Mammary epithelial cell (primary cell): ENCODE measurements at regions not wholly inside any gene's neighbourhood (a gene's known extent, or its start where the extent isn't known, plus 50 kb on each side); places are given as distances from the start of the nearest gene placed in this dataset.

Experiments
- CTCF ChIP-seq, 2 donors: IDR thresholded peaks in 1 of 2; conservative IDR thresholded peaks in 1 of 2; 2 replicates each; pipeline ENCODE4 v1.5.1; 2011 to 2012; ENCODE audit warnings: inconsistent platforms in 2 of 2, low read length in 2 of 2, mild to moderate bottlenecking in 2 of 2, control low read depth in 1 of 2, low read depth in 1 of 2; ENCODE audit not compliant: insufficient read depth in 1 of 2; ENCODE audit errors: extremely low read depth in 1 of 2
- EZH2 ChIP-seq: IDR thresholded peaks from 2 replicates; pipeline ENCODE4 v1.6.1; 2012; ENCODE audit warnings: low read length, inconsistent platforms, borderline replicate concordance

- TF ChIP-seq CTCF (conservative IDR thresholded peaks at IDR 0.05 in 1 of 2, IDR thresholded peaks at IDR 0.05 in 1 of 2; ENCODE audit: extremely low read depth in 1 of 2, insufficient read depth in 1 of 2, low read depth in 1 of 2, low read length in 2 of 2) (no peak), EZH2 (no peak)
Observed at GRCh38 chr19:32165141-32165540, 180.3 kb upstream of the ZNF507 start.
